ENCODE measurements at regions not wholly inside any gene's neighbourhood (a gene's known extent, or its start where the extent isn't known, plus 50 kb on each side); places are given as distances from the start of the nearest gene placed in this dataset.

GRCh38 chr13:93158565-93158964 lies 68.0 kb upstream of the GPC6 start:
- Histone ChIP-seq H3K9me3 (ENCODE audit: insufficient read depth, low read length) (no peaks in the 10 kb centered on the region), H3K9ac (ENCODE audit: low read length) (no peak overlapping the region), H3K4me2 (ENCODE audit: low read length) (no peak overlapping the region), H3K4me3 (ENCODE audit: low read length) (no peak overlapping the region), H2AFZ (ENCODE audit: low read depth, low read length) (no peak overlapping the region), H3K27ac (ENCODE audit: low read length) (no peak overlapping the region), H3K4me1 (ENCODE audit: low read length) (no peaks in the 10 kb centered on the region), H3K27me3 (ENCODE audit: low read depth, low read length) (no peaks in the 10 kb centered on the region), H3K79me2 (ENCODE audit: low read length) (no peaks in the 10 kb centered on the region), H3K36me3 (replicated peaks; ENCODE audit: low read depth, low read length) (no peaks in the 10 kb centered on the region), H4K20me1 (ENCODE audit: insufficient read depth, low read length) (no peaks in the 10 kb centered on the region)
- TF ChIP-seq CTCF (IDR thresholded peaks at IDR 0.05; ENCODE audit: low read depth, low read length): no peak

- H4K20me1 ChIP-seq (ENCODE audit: insufficient read depth, low read length): no peaks in the 10 kb centered on the region
- no peak for TF ChIP-seq CTCF (IDR thresholded peaks at IDR 0.05; ENCODE audit: low read depth, low read length)
- no peak for TF ChIP-seq EZH2phosphoT487 (IDR thresholded peaks at IDR 0.05; ENCODE audit: low read depth)
- no peak overlapping the region for H3K4me2 ChIP-seq (ENCODE audit: low read length)
- no peak overlapping the region for H3K4me3 ChIP-seq (ENCODE audit: low read length)
- H3K27ac ChIP-seq (ENCODE audit: low read length): no peak overlapping the region
- H3K36me3 ChIP-seq (replicated peaks; ENCODE audit: low read depth, low read length): no peaks in the 10 kb centered on the region
- no peaks in the 10 kb centered on the region for H3K27me3 ChIP-seq (ENCODE audit: low read depth, low read length)
- no peak overlapping the region for H2AFZ ChIP-seq (ENCODE audit: low read depth, low read length)
- H3K9ac ChIP-seq (ENCODE audit: low read length): no peak overlapping the region
- H3K9me3 ChIP-seq (ENCODE audit: insufficient read depth, low read length): no peaks in the 10 kb centered on the region
- H3K79me2 ChIP-seq (ENCODE audit: low read length): no peaks in the 10 kb centered on the region
- H3K4me1 ChIP-seq (ENCODE audit: low read length): no peaks in the 10 kb centered on the region
Measured at GRCh38 chr13:93169980-93170379, 56.6 kb upstream of the GPC6 start.

GRCh38 chr13:93172109-93172508 lies 54.5 kb upstream of the GPC6 start:
- Histone ChIP-seq H3K9me3 (ENCODE audit: insufficient read depth, low read length) (no peaks in the 10 kb centered on the region), H3K27me3 (ENCODE audit: low read depth, low read length) (no peaks in the 10 kb centered on the region), H3K79me2 (ENCODE audit: low read length) (no peaks in the 10 kb centered on the region), H3K4me2 (ENCODE audit: low read length) (no peak overlapping the region), H4K20me1 (ENCODE audit: insufficient read depth, low read length) (no peaks in the 10 kb centered on the region), H3K36me3 (replicated peaks; ENCODE audit: low read depth, low read length) (no peaks in the 10 kb centered on the region), H3K9ac (ENCODE audit: low read length) (no peak overlapping the region), H3K4me1 (ENCODE audit: low read length) (no peaks in the 10 kb centered on the region), H3K4me3 (ENCODE audit: low read length) (no peak overlapping the region), H2AFZ (ENCODE audit: low read depth, low read length) (no peak overlapping the region), H3K27ac (ENCODE audit: low read length) (no peak overlapping the region)
- TF ChIP-seq EZH2phosphoT487 (IDR thresholded peaks at IDR 0.05; ENCODE audit: low read depth) (no peak), CTCF (IDR thresholded peaks at IDR 0.05; ENCODE audit: low read depth, low read length) (peak; percentile 32)

GRCh38 chr13:93173654-93174053 lies 53.0 kb upstream of the GPC6 start:
- Histone ChIP-seq H4K20me1 (ENCODE audit: insufficient read depth, low read length) (no peaks in the 10 kb centered on the region), H3K27ac (ENCODE audit: low read length) (no peak overlapping the region)

More at GRCh38 chr13:93173654-93174053, 53.0 kb upstream of the GPC6 start:
- Histone ChIP-seq H2AFZ (ENCODE audit: low read depth, low read length) (no peak overlapping the region), H3K27me3 (ENCODE audit: low read depth, low read length) (no peaks in the 10 kb centered on the region), H3K9me3 (ENCODE audit: insufficient read depth, low read length) (no peaks in the 10 kb centered on the region), H3K4me1 (ENCODE audit: low read length) (no peaks in the 10 kb centered on the region), H3K9ac (ENCODE audit: low read length) (no peak overlapping the region), H3K4me3 (ENCODE audit: low read length) (no peak overlapping the region), H3K4me2 (ENCODE audit: low read length) (no peak overlapping the region), H3K79me2 (ENCODE audit: low read length) (no peaks in the 10 kb centered on the region), H3K36me3 (replicated peaks; ENCODE audit: low read depth, low read length) (no peaks in the 10 kb centered on the region)
- no peak for TF ChIP-seq CTCF (IDR thresholded peaks at IDR 0.05; ENCODE audit: low read depth, low read length)
- no peak for TF ChIP-seq EZH2phosphoT487 (IDR thresholded peaks at IDR 0.05; ENCODE audit: low read depth)
